Astrocyte of the cerebellum (primary cell): ENCODE measurements at regions not wholly inside any gene's neighbourhood (a gene's known extent, or its start where the extent isn't known, plus 50 kb on each side); places are given as distances from the start of the nearest gene placed in this dataset.
"Not testable (repeated sequence)": the region's sequence is repeated elsewhere in the genome, so short reads cannot be mapped to it uniquely, and the experiment has no call there.

Source experiments
- DNase-seq: peaks from one replicate; pipeline ENCODE4 v3.0.0-alpha.2; 2011; ENCODE audit warnings: low read depth
- H3K4me3 ChIP-seq: 2 replicates; pipeline ENCODE4 v1.5.1; 2011; ENCODE audit warnings: mild to moderate bottlenecking, low read depth, low read length, moderate library complexity
- in situ Hi-C: cut with HindIII; loops from 2 replicates; pipeline ENCODE4 v1.10.0; 2017; ENCODE audit warnings: low sequenced_read_pairs
- TF ChIP-seq, protein P1 (sequence below): IDR thresholded peaks from 2 replicates; pipeline ENCODE4 v1.5.1; 2012; ENCODE audit warnings: low read length, low read depth, moderate library complexity, mild to moderate bottlenecking; ENCODE audit errors: missing control alignments

DNA sequence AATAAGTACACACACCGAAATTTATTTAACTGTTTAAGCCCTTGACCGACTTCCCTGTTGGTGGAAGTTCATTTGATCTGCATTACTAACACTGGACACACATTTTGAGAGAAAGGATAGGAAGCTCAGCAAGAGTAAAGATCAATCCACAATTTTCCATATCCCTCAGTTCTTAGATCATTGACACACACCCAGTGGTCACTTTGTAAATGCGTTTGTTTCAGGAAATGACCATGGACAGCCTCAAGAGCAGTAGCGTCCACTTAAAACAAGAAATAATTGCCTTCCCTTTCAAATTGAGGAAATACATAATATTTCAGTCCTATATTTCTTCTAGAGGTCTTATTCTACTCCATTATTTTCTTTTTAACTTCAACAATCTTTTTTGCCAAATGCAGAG is 511.5 kb upstream of the PTBP2 start:
- in situ Hi-C loops: no loop called here
- TF ChIP-seq, protein P1, sequence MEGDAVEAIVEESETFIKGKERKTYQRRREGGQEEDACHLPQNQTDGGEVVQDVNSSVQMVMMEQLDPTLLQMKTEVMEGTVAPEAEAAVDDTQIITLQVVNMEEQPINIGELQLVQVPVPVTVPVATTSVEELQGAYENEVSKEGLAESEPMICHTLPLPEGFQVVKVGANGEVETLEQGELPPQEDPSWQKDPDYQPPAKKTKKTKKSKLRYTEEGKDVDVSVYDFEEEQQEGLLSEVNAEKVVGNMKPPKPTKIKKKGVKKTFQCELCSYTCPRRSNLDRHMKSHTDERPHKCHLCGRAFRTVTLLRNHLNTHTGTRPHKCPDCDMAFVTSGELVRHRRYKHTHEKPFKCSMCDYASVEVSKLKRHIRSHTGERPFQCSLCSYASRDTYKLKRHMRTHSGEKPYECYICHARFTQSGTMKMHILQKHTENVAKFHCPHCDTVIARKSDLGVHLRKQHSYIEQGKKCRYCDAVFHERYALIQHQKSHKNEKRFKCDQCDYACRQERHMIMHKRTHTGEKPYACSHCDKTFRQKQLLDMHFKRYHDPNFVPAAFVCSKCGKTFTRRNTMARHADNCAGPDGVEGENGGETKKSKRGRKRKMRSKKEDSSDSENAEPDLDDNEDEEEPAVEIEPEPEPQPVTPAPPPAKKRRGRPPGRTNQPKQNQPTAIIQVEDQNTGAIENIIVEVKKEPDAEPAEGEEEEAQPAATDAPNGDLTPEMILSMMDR: no peak
- H3K4me3 ChIP-seq: no peak overlapping the region
- DNase-seq: no peak

DNA sequence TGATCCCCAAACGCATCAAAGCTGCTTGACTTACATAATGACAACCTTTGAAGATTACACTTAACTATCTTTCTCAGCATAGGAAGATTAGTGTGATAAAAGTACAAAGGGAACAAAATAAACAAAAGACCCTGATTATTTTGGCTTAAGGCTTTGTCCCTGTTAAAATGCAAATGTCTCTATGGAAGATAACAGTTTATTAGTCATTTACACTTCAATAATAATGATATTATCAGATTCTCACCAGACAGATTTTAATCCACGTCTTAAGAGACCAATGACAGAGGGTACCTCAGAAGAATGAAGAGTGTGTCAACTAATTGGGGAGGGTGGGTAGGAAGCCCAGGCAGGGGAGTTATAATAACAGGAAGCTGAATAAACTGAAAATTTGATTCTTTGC is 510.4 kb upstream of the PTBP2 start:
- TF ChIP-seq, protein P1: no peak
- in situ Hi-C loops: no loop called here
- DNase-seq: no peak

DNA sequence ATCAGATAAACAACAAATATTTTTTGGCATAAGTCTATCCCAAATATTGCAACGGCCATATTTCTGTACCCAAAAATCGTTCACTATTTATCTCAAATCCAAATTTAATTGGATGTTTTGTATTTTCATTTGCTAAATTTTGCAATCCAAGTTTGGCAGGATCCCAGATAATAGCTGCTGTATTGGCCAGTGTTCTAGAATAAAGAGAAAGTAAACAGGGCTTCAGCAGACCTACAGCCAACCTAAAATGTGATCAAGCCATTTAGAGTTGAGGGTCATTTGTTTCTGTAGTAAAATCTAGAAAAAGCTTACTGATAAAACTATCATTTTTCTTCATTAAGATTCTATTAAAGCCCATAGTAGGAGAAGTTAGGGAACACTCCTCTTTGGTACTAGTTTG is 506.6 kb upstream of the PTBP2 start:
- TF ChIP-seq, protein P1: no peak
- H3K4me3 ChIP-seq: no peak overlapping the region
- DNase-seq: no peak
- in situ Hi-C loops: no loop called here

More for the DNA sequence above, 510.4 kb upstream of the PTBP2 start:
- no peak overlapping the region for H3K4me3 ChIP-seq

DNA sequence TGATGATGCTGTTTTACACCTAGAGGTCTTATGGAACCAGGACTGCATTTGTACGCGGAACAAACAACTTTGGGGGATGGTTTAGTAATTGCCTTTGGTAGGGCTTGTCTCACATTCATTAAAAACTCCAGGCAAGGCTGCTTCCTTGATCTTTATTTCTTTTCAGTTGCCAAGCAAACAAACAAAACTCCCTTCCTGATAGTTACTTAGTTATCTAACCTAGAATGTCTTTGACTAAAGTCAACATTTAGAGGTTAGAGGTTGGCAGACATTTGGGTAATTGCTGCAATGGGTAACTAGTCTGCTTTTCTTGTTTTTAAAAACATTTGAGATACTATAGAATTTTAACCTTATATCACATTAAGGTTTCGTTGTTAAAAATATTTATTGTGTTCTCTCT is 500.9 kb upstream of the PTBP2 start:
- DNase-seq: no peak
- in situ Hi-C loops: no loop called here
- no peak overlapping the region for H3K4me3 ChIP-seq
- TF ChIP-seq, protein P1: no peak

DNA sequence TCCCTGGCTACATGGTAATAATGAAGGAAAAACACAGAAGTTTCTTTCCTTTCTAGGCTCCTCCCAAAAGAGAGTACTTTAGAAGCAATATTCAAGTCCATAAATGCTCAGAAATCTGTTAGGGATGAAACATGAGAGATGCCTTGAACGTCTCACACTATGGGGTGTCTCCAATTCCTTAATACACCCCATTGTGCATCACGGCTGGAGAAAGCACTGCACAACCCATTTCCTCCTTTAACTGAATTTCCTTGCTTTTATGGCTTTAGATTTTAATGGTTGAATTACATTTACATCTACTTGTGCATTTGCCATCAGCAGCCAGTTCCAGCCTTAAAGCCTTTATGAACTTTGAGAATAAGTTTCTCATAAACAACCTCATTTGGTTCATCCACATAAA is 498.9 kb upstream of the PTBP2 start:
- H3K4me3 ChIP-seq: no peak overlapping the region
- DNase-seq: no peak
- TF ChIP-seq, protein P1: no peak
- in situ Hi-C loops: no loop called here

DNA sequence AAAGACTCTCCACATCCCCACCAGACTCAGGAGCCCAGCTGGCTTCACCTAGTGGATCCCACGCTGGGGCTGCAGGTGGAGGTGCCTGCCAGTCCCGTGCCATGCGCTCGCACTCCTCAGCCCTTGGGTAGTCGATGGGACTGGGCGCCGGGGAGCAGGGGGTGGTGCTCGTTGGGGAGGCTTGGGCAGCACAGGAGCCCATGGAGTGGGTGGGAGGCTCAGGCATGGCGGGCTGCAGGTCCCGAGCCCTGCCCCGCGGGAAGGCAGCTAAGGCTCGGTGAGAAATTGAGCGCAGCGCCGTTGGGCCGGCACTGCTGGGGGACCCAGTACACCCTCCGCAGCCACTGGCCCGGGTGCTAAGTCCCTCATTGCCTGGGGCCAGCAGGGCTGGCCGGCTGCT is 497.4 kb upstream of the PTBP2 start:
- in situ Hi-C loops, DNase-seq, H3K4me3 ChIP-seq: not testable (repeated sequence)

DNA sequence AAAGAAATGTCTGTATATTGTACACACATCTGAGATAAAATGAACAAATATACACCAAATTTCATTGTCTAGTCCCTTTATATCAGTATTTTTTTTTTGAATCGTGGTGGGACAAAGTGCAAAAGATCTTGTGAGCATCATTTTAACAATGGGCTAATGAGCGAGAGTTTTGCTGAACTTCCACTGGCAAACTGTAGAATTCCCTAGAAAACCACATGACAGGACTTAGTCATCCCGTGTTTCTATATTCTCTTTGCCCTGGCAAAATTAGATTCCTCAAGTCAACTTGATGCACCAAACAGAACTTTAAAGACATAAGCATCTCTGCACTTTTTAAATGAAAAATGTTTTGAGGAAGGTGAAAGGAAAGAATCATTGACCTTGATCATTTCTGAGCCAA is 488.2 kb upstream of the PTBP2 start:
- no peak overlapping the region for H3K4me3 ChIP-seq
- in situ Hi-C loops: no loop called here
- TF ChIP-seq, protein P1: no peak
- DNase-seq: no peak
